EH (cell line): ENCODE measurements at regions not wholly inside any gene's neighbourhood (a gene's known extent, or its start where the extent isn't known, plus 50 kb on each side); places are given as distances from the start of the nearest gene placed in this dataset.

Experiments
- DNase-seq: peaks from one replicate; pipeline ENCODE4 v3.0.0-alpha.2; 2015; ENCODE audit warnings: low read depth

DNA sequence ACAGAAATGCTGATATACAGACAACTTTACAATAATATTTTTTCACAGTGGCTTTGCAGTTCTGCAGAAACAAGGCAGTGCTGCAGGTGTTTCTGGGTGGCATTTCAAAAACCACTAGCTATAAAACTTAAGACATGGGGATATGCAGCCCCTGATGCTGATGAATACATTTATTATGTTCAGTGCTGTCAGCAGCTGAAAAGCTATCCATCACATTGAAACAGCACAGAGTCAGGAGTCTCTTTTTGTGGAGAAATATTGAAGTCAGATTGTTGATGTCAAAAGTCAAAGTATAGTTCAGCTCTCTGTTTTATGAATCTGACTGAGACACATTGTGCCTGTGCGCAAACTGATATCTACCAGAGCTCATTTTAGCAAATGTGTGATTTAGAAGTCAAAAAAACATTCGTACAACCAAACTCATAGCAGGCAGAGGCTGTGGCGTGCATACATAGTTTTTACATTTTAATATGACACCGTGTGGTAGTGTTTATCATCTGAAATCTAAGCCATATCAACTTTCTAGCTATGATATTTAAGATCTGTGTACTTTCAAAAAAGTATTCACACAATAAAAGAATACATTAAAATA lies 467.6 kb downstream of the PRKD1 start:
- DNase-seq = no peak

- no peak for DNase-seq
Observed at GRCh38 chr14:29461101-29461500, 466.5 kb downstream of the PRKD1 start.

- DNase-seq = no peak
Observed at GRCh38 chr14:29461506-29461905, 466.1 kb downstream of the PRKD1 start.

- no peak for DNase-seq
Observed at GRCh38 chr14:29462321-29462720, 465.3 kb downstream of the PRKD1 start.

DNA sequence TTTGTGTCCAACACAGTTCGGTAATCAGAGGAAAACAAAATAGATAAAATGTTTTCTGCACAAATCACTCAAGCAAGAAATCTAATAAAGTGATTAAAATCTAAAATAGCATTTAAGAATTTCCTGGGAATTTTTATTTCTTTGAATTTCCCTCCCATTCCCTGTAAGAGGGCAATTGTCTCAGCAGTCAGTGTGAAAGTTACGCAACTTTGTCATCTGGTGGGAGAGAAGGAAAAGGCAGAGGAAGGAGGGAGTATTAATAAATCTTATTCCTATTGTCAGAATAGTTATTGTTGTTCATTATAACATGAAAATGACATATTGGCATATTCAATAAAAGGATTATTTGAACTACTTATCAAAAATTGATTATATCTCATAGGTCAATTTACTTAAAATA lies 464.9 kb downstream of the PRKD1 start:
- DNase-seq = no peak

DNA sequence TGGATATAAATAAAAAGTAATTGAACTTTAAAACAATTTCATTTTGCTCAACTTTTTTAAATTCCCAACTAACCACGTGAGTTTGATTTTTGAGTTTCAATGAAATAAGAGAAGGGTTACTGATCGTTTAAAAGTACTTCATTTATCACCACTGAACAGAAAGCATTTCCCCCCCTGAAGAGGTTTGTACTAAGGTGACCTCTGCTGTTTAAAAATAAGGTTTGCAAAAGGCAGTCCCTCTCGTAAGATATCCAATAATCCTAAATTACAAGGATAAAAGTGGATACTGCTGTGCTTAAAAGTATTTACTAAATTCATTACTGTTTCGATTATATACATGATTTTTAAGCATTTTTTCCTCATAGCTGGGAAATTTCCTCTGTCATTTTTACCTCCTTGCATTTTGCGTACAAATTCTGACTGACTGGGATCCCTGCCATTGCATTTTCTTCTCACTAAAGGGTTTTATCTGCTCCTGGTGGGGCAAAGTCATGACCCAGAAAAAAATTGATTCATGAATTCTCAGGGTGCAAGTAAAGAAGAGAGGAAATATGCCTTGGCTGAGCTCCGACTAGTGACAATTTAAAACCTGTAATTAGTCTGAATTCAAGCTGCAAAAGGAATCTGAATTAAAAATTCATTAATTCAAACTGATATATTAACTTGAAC lies 463.8 kb downstream of the PRKD1 start:
- DNase-seq = peak; percentile 28

DNA sequence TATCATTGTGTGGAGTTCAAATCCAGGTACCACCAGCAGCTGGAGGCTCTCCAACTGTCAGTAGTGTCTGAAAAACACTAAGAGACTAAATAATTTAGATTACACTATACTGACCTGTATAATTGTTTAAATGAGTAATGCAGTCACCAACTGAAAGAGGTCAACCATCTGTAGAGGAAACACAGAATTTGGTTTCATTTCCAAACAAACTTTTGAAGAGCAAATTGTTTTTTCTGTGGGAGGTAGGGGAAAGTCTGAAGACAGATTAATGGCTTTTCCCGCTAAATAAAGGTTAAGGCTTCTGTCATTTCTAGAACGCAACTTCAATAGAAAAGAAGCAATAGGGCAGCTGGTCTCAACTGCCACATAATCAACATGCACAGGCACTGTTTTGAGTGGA lies 462.6 kb downstream of the PRKD1 start:
- no peak for DNase-seq

DNA sequence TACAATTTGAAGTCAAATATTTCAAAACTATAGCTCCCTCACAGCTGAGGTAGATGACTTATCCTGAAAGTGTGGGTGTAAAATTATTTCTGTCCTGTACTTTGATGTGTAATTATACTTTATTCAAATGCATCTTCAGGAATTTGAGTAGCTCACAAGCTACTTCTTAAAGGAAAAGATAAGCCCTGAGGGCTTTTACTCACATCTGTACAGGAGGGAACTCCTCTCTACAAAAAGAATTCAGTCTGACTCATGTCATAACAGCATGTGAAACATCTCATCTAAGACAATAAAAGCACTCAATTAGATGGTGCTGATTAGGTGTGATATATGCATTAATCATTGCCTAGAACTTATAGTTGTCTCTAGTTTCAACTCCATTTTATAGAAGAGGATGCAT lies 452.0 kb downstream of the PRKD1 start:
- peak; percentile 62 for DNase-seq

- peak; percentile 21 for DNase-seq
Observed at GRCh38 chr14:29486132-29486531, 441.5 kb downstream of the PRKD1 start.

DNA sequence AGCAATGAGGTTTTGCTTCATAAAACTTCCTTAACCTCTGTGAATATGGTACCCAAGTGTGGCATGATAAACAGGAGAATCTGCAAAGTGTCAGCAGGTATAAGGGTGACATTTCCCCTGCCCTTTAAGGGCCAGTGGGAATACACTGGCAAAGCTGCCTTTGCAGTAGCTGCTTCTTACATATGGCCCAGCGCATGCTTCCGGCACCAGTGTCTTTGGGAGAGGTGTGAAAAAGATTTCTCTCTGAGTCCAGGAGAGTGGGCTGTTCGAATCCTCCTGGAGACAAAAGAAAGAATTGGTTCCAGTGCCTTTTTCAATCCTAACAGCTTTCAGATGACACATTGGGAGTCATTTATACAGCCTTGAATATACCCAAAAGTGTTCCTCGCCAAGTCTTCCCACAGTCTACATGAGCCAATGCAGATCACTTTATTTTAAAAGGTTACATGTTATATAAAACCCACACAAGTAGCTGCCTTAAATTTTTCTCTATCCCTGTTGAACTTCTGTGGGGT lies 437.7 kb downstream of the PRKD1 start:
- DNase-seq = no peak

- DNase-seq = no peak
Observed at GRCh38 chr14:29493849-29494248, 433.8 kb downstream of the PRKD1 start.

DNA sequence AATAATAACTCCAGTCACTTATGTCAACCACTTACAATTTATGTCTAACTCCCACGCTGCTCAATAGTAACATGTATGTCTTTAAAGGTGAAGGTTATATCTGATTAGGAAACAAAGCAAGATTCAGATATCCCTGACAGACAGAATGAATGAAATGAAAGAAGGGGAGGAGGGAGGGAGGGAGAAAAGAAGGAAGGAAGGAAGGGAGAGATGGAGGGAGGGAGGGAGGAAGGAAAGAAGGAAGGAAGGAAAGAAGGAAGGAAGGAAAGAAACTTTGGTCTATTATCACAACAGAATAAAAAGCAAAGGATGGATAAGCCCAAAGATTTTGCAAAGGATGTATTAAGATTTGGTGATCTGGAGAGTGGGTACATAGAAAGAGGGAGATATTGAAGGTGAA lies 433.3 kb downstream of the PRKD1 start:
- no peak for DNase-seq

GRCh38 chr14:29503903-29504302 lies 423.7 kb downstream of the PRKD1 start:
- no peak for DNase-seq

DNA sequence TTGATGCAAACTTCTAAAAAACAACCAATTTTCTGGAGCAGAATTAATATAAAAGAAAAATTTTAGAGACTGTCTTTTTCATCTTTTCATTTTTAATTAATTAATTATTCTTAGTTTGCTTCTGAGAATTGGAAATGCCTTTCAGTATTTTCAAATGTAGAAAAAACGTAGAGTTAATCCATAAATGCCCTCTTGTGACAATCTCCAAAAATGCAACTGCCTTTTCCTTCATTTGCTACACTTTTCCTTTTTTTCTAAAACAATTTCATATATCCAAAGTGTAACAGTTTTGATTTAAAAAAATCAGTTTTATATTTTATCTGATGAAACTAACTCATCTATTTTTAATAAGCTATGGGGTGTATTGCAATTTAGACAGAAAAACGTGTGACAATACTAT lies 409.3 kb downstream of the PRKD1 start:
- peak; percentile 28 for DNase-seq

- DNase-seq = peak; percentile 31
Observed at GRCh38 chr14:29521526-29522137, 406.0 kb downstream of the PRKD1 start.
